ENCODE measurements at regions not wholly inside any gene's neighbourhood (a gene's known extent, or its start where the extent isn't known, plus 50 kb on each side); places are given as distances from the start of the nearest gene placed in this dataset.

DNA sequence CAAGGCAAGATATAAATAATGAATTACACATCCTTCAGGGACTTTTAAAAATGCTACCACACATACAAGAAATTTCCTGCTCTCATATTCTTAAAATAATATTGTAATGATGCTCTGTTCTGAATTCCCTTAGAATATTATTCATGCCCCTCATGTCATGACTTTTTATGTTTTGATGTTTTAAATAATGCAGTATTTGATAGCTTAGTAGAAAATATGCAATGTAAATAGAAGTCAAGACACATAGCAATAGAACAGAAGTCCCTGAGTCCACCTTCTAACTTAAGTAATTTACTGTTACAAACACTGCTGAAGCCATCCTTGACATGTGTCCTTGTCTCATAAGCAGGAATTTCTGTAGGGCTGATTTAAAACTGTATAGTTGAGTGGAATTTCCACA lies 1071.2 kb upstream of the LCORL start:
- intact Hi-C loops (cut with micrococcal nuclease; ENCODE audit: unreplicated experiment) (no loop called here), in situ Hi-C loops (cut with MboI) (no loop called here)
- DNase-seq (ENCODE audit: low read depth, low spot score) (no peak), ATAC-seq (no peak), FAIRE-seq (no peak)
- Histone ChIP-seq H3K9ac (ENCODE audit: control insufficient read depth, insufficient read depth, low read length) (no peak overlapping the region), H3K79me2 (ENCODE audit: control insufficient read depth, insufficient read depth, low read length) (no peaks in the 10 kb centered on the region), H4K20me1 (ENCODE audit: control insufficient read depth, insufficient read depth) (no peaks in the 10 kb centered on the region), H3K4me1 (ENCODE audit: control insufficient read depth, insufficient read depth, low read length) (no peaks in the 10 kb centered on the region), H3K9me3 (replicated peaks; ENCODE audit: control insufficient read depth, insufficient read depth, low read length) (no peaks in the 10 kb centered on the region), H3K27ac (ENCODE audit: control insufficient read depth, insufficient read depth) (no peak overlapping the region), H3K27me3 (replicated peaks in 1 of 2; ENCODE audit: control insufficient read depth in 2 of 2, insufficient read depth in 2 of 2, low read length in 1 of 2) (no peaks in the 10 kb centered on the region), H3K36me3 (ENCODE audit: control insufficient read depth in 2 of 2, insufficient read depth in 2 of 2, low read length in 1 of 2) (no peaks in the 10 kb centered on the region), H3K4me2 (ENCODE audit: control insufficient read depth, insufficient read depth) (no peak overlapping the region), H2AFZ (ENCODE audit: control insufficient read depth, low read depth, low read length) (no peak overlapping the region), H3K4me3 (no peak overlapping the region)
- RAD21 ChIA-PET (ENCODE audit: unreplicated experiment) = no interaction called here
- TF ChIP-seq, protein P1, sequence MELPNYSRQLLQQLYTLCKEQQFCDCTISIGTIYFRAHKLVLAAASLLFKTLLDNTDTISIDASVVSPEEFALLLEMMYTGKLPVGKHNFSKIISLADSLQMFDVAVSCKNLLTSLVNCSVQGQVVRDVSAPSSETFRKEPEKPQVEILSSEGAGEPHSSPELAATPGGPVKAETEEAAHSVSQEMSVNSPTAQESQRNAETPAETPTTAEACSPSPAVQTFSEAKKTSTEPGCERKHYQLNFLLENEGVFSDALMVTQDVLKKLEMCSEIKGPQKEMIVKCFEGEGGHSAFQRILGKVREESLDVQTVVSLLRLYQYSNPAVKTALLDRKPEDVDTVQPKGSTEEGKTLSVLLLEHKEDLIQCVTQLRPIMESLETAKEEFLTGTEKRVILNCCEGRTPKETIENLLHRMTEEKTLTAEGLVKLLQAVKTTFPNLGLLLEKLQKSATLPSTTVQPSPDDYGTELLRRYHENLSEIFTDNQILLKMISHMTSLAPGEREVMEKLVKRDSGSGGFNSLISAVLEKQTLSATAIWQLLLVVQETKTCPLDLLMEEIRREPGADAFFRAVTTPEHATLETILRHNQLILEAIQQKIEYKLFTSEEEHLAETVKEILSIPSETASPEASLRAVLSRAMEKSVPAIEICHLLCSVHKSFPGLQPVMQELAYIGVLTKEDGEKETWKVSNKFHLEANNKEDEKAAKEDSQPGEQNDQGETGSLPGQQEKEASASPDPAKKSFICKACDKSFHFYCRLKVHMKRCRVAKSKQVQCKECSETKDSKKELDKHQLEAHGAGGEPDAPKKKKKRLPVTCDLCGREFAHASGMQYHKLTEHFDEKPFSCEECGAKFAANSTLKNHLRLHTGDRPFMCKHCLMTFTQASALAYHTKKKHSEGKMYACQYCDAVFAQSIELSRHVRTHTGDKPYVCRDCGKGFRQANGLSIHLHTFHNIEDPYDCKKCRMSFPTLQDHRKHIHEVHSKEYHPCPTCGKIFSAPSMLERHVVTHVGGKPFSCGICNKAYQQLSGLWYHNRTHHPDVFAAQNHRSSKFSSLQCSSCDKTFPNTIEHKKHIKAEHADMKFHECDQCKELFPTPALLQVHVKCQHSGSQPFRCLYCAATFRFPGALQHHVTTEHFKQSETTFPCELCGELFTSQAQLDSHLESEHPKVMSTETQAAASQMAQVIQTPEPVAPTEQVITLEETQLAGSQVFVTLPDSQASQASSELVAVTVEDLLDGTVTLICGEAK (IDR thresholded peaks at IDR 0.05; ENCODE audit: borderline replicate concordance) = no peak
- TF ChIP-seq STAT1 (conservative IDR thresholded peaks at IDR 0.05) = no peak
- no peak for TF ChIP-seq SREBF2 (IDR thresholded peaks at IDR 0.05; ENCODE audit: low read length)
- CTCF ChIA-PET = no interaction called here
- no TSS peak for BruUV-seq (replicated peaks)
- SMC1A ChIA-PET (ENCODE audit: uncharacterized antibody, unreplicated experiment) = no interaction called here
- POLR2A ChIA-PET = no interaction called here

DNA sequence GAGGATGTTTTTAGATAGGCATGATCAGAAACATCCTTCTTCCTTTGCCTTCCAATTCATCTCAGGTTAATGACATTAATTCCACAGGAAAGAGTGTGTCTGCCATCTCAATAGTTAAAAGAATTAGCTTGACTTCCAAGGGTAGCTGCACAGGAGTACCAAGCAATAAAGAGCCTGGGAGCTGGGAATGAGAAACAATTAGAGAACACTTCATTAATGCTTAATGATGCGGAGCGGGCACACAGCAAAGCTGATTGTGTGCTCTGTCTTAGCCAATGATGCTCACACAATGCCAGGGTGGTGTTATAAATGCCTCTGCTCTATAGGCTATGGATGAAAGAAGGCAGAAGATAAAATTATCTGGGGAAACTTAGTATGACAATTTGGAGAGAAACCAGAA lies 1052.5 kb upstream of the LCORL start:
- FAIRE-seq (no peak), ATAC-seq (no peak), DNase-seq (ENCODE audit: low read depth, low spot score) (no peak)
- ChIA-PET SMC1A (ENCODE audit: uncharacterized antibody, unreplicated experiment) (no interaction called here), POLR2A (no interaction called here), CTCF (no interaction called here), RAD21 (ENCODE audit: unreplicated experiment) (no interaction called here)
- in situ Hi-C loops (cut with MboI) = no loop called here
- H3K27me3 ChIP-seq (replicated peaks in 1 of 2; ENCODE audit: control insufficient read depth in 2 of 2, insufficient read depth in 2 of 2, low read length in 1 of 2) = no peaks in the 10 kb centered on the region
- H3K9me3 ChIP-seq (replicated peaks; ENCODE audit: control insufficient read depth, insufficient read depth, low read length) = no peaks in the 10 kb centered on the region
- H3K79me2 ChIP-seq (ENCODE audit: control insufficient read depth, insufficient read depth, low read length) = no peaks in the 10 kb centered on the region
- no peaks in the 10 kb centered on the region for H3K4me1 ChIP-seq (ENCODE audit: control insufficient read depth, insufficient read depth, low read length)
- no peak overlapping the region for H3K9ac ChIP-seq (ENCODE audit: control insufficient read depth, insufficient read depth, low read length)
- no peaks in the 10 kb centered on the region for H4K20me1 ChIP-seq (ENCODE audit: control insufficient read depth, insufficient read depth)
- no peak overlapping the region for H2AFZ ChIP-seq (ENCODE audit: control insufficient read depth, low read depth, low read length)
- intact Hi-C loops (cut with micrococcal nuclease; ENCODE audit: unreplicated experiment) = no loop called here
- no peak overlapping the region for H3K27ac ChIP-seq (ENCODE audit: control insufficient read depth, insufficient read depth)
- no peak overlapping the region for H3K4me3 ChIP-seq
- WGBS (ENCODE audit: insufficient coverage, insufficient replicate concordance, low lambda C conversion rate, missing lambda C conversion rate) = 25% methylated on average over 2 of the region's 2 CpGs
- TF ChIP-seq RBBP5 (conservative IDR thresholded peaks at IDR 0.05) = no peak
- no TSS peak for BruUV-seq (replicated peaks)
- H3K36me3 ChIP-seq (ENCODE audit: control insufficient read depth in 2 of 2, insufficient read depth in 2 of 2, low read length in 1 of 2) = no peaks in the 10 kb centered on the region
- no peak overlapping the region for H3K4me2 ChIP-seq (ENCODE audit: control insufficient read depth, insufficient read depth)

All from GM12878 (cell line).